CD8-positive, alpha-beta memory T cell (primary cell): ENCODE measurements at regions not wholly inside any gene's neighbourhood (a gene's known extent, or its start where the extent isn't known, plus 50 kb on each side); places are given as distances from the start of the nearest gene placed in this dataset.
"Not testable (repeated sequence)": the region's sequence is repeated elsewhere in the genome, so short reads cannot be mapped to it uniquely, and the experiment has no call there.

ENCODE experiments used
- CTCF ChIA-PET: fragments of 350-600 bp; sonication (Branson Sonifier 250); formaldehyde crosslinking; loops from one replicate; lab custom pipeline; 2021; ENCODE audit warnings: antibody characterized with exemption; lab: Charles Lee
- POLR2A ChIA-PET: fragments of 350-600 bp; sonication (Branson Sonifier 250); formaldehyde crosslinking; loops from one replicate; lab custom pipeline; 2021; ENCODE audit warnings: antibody characterized with exemption; lab: Charles Lee
- DNase-seq, 5 donors: peaks; one replicate each; pipeline versions ENCODE4 v3.0.0 to v3.0.0-alpha.2; 2020 to 2022; ENCODE audit warnings: mixed read lengths in 1 of 5
- H3K27ac ChIP-seq: one replicate; pipeline ENCODE4 v1.7.0; 2013; ENCODE audit warnings: low read depth, mild to moderate bottlenecking, low read length, moderate library complexity
- H3K27me3 ChIP-seq: 2 replicates; pipeline ENCODE4 v1.7.0; 2013; ENCODE audit warnings: low read length, mild to moderate bottlenecking; ENCODE audit not compliant: insufficient read depth, poor library complexity, severe bottlenecking
- H3K36me3 ChIP-seq: 2 replicates; pipeline ENCODE4 v1.7.0; 2013; ENCODE audit warnings: mild to moderate bottlenecking, low read length, moderate library complexity; ENCODE audit not compliant: insufficient read depth
- H3K4me1 ChIP-seq: 2 replicates; pipeline ENCODE4 v1.7.0; 2013; ENCODE audit warnings: mild to moderate bottlenecking, low read length, moderate library complexity; ENCODE audit not compliant: insufficient read depth
- H3K4me3 ChIP-seq: 2 replicates; pipeline ENCODE4 v1.7.0; 2013; ENCODE audit warnings: mild to moderate bottlenecking, low read length
- H3K9me3 ChIP-seq: 2 replicates; pipeline ENCODE4 v1.7.0; 2013; ENCODE audit warnings: mild to moderate bottlenecking, low read length
- H3K27ac Mint-ChIP-seq, 8 donors: one replicate each; pipeline ENCODE4 v1.8.0; 2020 to 2021; ENCODE audit warnings: mixed read lengths in 8 of 8, mild to moderate bottlenecking in 6 of 8, inconsistent platforms in 3 of 8, moderate library complexity in 3 of 8
- H3K27me3 Mint-ChIP-seq, 2 donors: one replicate each; pipeline ENCODE4 v1.8.0; 2020 to 2021; ENCODE audit warnings: mixed read lengths in 2 of 2, mild to moderate bottlenecking in 1 of 2, moderate library complexity in 1 of 2
- H3K36me3 Mint-ChIP-seq, 3 donors: one replicate each; pipeline ENCODE4 v1.8.0; 2020 to 2021; ENCODE audit warnings: mixed read lengths in 3 of 3, inconsistent platforms in 1 of 3, mild to moderate bottlenecking in 1 of 3
- H3K4me1 Mint-ChIP-seq, 3 donors: one replicate each; pipeline ENCODE4 v1.8.0; 2020 to 2021; ENCODE audit warnings: mixed read lengths in 3 of 3, inconsistent platforms in 1 of 3, mild to moderate bottlenecking in 1 of 3
- H3K4me3 Mint-ChIP-seq, 7 donors: one replicate each; pipeline ENCODE4 v1.8.0; 2020 to 2021; ENCODE audit warnings: mixed read lengths in 7 of 7, mild to moderate bottlenecking in 6 of 7, moderate library complexity in 4 of 7, inconsistent platforms in 2 of 7
- H3K9me3 Mint-ChIP-seq, 5 donors: one replicate each; pipeline ENCODE4 v1.8.0; 2020 to 2022; ENCODE audit warnings: mixed read lengths in 5 of 5, mild to moderate bottlenecking in 3 of 5, moderate library complexity in 2 of 5, inconsistent platforms in 1 of 5

DNA sequence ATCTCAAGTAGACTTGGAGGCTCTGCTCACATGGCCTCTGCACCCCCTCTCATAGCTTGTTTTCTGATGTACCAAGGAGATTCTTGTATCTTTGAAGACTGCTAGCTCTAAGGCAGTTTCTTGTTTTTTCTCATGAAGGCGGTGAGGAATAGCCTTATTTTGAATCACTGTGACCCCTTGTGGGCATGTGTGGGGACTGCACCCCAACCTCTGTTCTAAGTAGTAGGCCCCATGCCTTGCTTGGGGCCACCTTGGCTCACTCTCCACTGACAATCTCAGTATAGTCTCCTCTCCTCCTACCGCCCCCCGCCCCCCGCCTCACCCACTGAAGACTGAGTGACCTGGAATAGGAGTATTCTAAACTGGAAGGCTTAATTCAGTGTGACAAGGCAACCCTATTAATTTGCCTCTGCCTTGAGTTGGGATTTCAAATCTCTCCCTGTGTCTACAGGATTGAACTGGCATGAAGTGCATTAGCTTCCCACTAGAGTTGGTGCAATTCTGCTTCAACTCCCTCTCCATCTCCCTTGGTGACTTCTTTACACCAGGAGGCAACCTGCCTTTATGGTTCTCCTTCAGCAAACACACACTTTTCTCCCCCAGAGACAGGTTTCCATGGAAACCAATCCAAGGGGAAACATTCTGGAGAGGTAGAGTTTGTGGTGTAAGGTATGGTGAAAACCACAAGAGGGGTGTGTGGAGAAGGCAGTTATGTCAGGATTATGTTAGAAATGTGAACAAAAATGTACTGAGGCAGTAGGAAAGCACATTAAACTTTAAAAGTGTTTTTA, 75.4 kb upstream of the ECI2 start:
- Mint-ChIP-seq H3K4me3 (no peak overlapping the region), H3K36me3 (peaks cover 0 to 12% (median 0%) of the 10 kb centered on the region in 3 donors), H3K27me3 (peaks cover 4 to 22% of the 10 kb centered on the region in 2 donors), H3K4me1 (peaks cover 5 to 18% (median 8%) of the 10 kb centered on the region in 3 donors), H3K27ac (no peak overlapping the region), H3K9me3 (peaks cover 4 to 15% (median 6%) of the 10 kb centered on the region in 5 donors)
- ChIA-PET POLR2A (interaction anchor here (0.5 kb wide), 1 partner anchor 454 kb away, joined by 7 read pairs; no protein-coding TSS in a partner anchor), CTCF (interaction anchor here (1.7 kb wide), 1 partner anchor 468 kb away, joined by 8 read pairs; no protein-coding TSS in a partner anchor)
- DNase-seq, result peak; percentile 9 to 53 (median 26)
- Histone ChIP-seq H3K36me3 (no peaks in the 10 kb centered on the region), H3K27ac (no peak overlapping the region), H3K9me3 (no peaks in the 10 kb centered on the region), H3K27me3 (no peaks in the 10 kb centered on the region), H3K4me3 (no peak overlapping the region), H3K4me1 (no peaks in the 10 kb centered on the region)

DNA sequence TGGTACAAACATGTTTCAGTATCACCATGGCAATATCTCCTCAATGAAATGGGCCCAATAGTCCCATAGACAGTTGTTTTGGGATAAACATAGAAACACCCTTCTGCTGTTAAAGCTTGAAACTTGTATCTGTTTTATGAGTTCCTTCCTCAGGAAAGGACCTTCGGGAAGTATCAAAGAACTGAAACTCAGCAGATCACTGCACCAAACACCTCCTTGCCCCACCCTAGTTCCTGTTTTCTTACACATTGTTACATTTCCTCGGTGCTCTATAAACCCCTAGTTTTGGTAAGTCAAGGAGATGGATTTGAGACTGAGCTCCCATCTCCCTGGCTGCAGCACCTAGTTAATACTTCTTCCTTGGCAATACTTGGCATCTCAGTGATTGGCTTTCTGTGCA, 73.8 kb upstream of the ECI2 start:
- no peak for DNase-seq
- Mint-ChIP-seq H3K9me3 (peaks cover 4 to 17% (median 14%) of the 10 kb centered on the region in 5 donors), H3K4me1 (peaks cover 5 to 18% (median 8%) of the 10 kb centered on the region in 3 donors), H3K27me3 (peaks cover 17 to 39% of the 10 kb centered on the region in 2 donors), H3K4me3 (peak overlapping the region in 1 of 7 donors; percentile 29), H3K27ac (peak overlapping the region in 1 of 8 donors; percentile 25), H3K36me3 (peaks cover 0 to 22% (median 0%) of the 10 kb centered on the region in 3 donors)
- Histone ChIP-seq H3K4me3 (no peak overlapping the region), H3K4me1 (no peaks in the 10 kb centered on the region), H3K27ac (no peak overlapping the region), H3K27me3 (no peaks in the 10 kb centered on the region), H3K36me3 (no peaks in the 10 kb centered on the region), H3K9me3 (no peaks in the 10 kb centered on the region)
- POLR2A ChIA-PET, result no interaction called here
- CTCF ChIA-PET, result interaction anchor here (1.7 kb wide), 1 partner anchor 466 kb away, joined by 8 read pairs; no protein-coding TSS in a partner anchor

DNA sequence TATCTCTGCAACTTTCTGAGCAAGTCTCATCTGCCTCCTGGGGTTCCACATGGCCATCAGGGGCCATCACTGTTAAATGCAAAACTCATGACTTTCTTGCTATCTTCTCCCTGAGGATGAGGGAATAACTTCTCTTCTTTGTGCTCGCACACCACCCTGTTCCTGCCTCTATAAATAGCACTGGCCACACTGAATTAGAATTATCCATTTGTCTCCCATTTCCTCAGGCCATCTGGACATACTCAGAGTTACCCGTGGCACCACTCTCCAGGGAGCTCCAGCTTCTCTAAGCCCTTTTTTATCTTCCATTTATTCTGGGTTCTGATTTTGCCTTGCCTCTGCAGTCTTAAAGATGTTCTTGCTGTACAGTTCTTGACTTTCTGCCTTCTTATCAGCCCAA, 72.8 kb upstream of the ECI2 start:
- Mint-ChIP-seq H3K27ac (peak overlapping the region in 1 of 8 donors; percentile 75), H3K4me3 (no peak overlapping the region), H3K36me3 (peaks cover 0 to 22% (median 0%) of the 10 kb centered on the region in 3 donors), H3K9me3 (peaks cover 4 to 13% (median 11%) of the 10 kb centered on the region in 5 donors), H3K27me3 (peaks cover 17 to 39% of the 10 kb centered on the region in 2 donors), H3K4me1 (peaks cover 5 to 18% (median 8%) of the 10 kb centered on the region in 3 donors)
- DNase-seq, result no peak
- Histone ChIP-seq H3K27me3 (no peaks in the 10 kb centered on the region), H3K4me3 (no peak overlapping the region), H3K4me1 (no peaks in the 10 kb centered on the region), H3K9me3 (no peaks in the 10 kb centered on the region), H3K27ac (no peak overlapping the region), H3K36me3 (no peaks in the 10 kb centered on the region)
- ChIA-PET CTCF (no interaction called here), POLR2A (no interaction called here)

DNA sequence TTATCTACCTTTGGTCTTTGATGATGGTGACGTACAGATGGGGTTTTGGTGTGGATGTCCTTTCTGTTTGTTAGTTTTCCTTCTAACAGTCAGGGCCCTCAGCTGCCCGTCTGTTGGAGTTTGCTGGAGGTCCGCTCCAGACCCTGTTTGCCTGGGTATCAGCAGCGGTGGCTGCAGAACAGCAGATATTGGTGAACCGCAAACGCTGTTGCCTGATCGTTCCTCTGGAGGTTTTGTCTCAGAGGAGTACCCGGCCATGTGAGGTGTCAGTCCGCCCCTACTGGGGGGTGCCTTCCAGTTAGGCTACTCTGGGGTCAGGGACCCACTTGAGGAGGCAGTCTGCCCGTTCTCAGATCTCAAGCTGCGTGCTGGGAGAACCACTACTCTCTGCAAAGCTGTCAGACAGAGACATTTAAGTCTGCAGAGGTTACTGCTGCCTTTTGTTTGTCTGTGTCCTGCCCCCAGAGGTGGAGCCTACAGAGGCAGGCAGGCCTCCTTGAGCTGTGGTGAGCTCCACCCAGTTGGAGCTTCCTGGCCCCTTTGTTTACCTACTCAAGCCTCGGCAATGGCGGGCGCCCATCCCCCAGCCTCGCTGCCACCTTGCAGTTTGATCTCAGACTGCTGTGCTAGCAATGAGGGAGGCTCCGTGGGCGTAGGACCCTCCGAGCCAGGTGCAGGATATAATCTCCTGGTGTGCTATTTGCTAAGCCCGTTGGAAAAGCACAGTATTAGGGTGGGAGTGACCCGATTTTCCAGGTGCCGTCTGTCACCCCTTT, 68.5 kb upstream of the ECI2 start:
- H3K36me3 ChIP-seq, H3K27ac ChIP-seq, H3K4me3 ChIP-seq, H3K27me3 ChIP-seq, H3K4me1 Mint-ChIP-seq, DNase-seq, H3K4me1 ChIP-seq, POLR2A ChIA-PET, H3K4me3 Mint-ChIP-seq, H3K9me3 ChIP-seq: not testable (repeated sequence)
- H3K27ac Mint-ChIP-seq, result peak overlapping the region in 1 of 8 donors; percentile 7
- CTCF ChIA-PET, result interaction anchor here (1.7 kb wide), 1 partner anchor 48 kb away, joined by 3 read pairs; no protein-coding TSS in a partner anchor
- H3K9me3 Mint-ChIP-seq, result peaks cover 6 to 14% (median 8%) of the 10 kb centered on the region in 5 donors
- peaks cover 24 to 40% of the 10 kb centered on the region in 2 donors for H3K27me3 Mint-ChIP-seq
- peaks cover 0 to 19% (median 0%) of the 10 kb centered on the region in 3 donors for H3K36me3 Mint-ChIP-seq

DNA sequence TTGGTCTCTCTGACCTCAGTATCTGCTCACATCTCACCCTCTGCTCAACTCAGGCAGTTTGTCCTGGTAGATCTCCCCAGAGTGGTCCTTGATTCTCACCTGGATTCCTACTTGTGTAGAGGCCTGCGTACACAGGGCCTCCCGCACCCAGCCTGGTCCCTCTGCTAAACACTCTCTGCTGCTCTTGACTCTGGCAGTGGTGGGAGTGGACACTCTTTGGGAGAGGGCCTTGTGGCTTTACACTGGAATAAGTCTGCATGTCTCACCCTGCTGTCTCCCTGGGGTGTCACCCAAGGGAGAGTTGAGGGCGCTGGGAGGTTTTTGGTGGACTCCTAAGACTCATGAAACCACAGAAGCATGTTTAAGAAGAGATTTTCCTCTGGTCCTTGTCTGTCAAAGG, 57.3 kb upstream of the ECI2 start:
- Histone ChIP-seq H3K9me3 (no peaks in the 10 kb centered on the region), H3K27me3 (no peaks in the 10 kb centered on the region), H3K4me1 (no peaks in the 10 kb centered on the region), H3K27ac (no peak overlapping the region), H3K4me3 (no peak overlapping the region), H3K36me3 (no peaks in the 10 kb centered on the region)
- no peak overlapping the region for H3K27ac Mint-ChIP-seq
- H3K9me3 Mint-ChIP-seq, result no peaks in the 10 kb centered on the region
- no peak overlapping the region for H3K4me3 Mint-ChIP-seq
- ChIA-PET CTCF (no interaction called here), POLR2A (no interaction called here)
- H3K36me3 Mint-ChIP-seq, result no peaks in the 10 kb centered on the region
- peaks cover 7 to 8% of the 10 kb centered on the region in 2 donors for H3K27me3 Mint-ChIP-seq
- H3K4me1 Mint-ChIP-seq, result no peaks in the 10 kb centered on the region
- DNase-seq, result no peak

DNA sequence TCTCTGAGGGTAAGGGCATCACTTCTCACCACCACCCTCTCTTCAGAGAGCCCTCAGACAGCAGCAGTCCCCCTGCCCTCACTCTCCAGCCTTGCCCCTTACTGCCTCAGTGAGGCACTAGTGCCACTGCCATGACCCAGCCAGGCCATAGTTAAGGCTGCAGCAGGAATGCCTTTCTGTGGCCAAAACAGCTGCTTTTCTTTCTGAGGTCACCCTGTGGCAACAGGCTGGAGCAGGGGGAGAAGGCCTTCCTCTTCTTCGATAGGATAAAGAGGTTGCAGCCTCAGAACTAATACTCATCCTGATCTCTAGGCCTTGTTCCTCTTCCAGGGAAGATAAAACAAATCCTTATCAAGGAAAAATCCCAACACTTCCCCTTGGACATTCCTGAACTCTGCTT, 56.8 kb upstream of the ECI2 start:
- Mint-ChIP-seq H3K9me3 (no peaks in the 10 kb centered on the region), H3K27me3 (peaks cover 8 to 11% of the 10 kb centered on the region in 2 donors), H3K36me3 (no peaks in the 10 kb centered on the region), H3K4me3 (no peak overlapping the region), H3K27ac (peak overlapping the region in 1 of 8 donors; percentile 80), H3K4me1 (no peaks in the 10 kb centered on the region)
- no peaks in the 10 kb centered on the region for H3K27me3 ChIP-seq
- POLR2A ChIA-PET, result no interaction called here
- CTCF ChIA-PET, result no interaction called here
- no peaks in the 10 kb centered on the region for H3K36me3 ChIP-seq
- H3K27ac ChIP-seq, result no peak overlapping the region
- H3K4me1 ChIP-seq, result no peaks in the 10 kb centered on the region
- no peaks in the 10 kb centered on the region for H3K9me3 ChIP-seq
- DNase-seq, result no peak
- H3K4me3 ChIP-seq, result no peak overlapping the region

DNA sequence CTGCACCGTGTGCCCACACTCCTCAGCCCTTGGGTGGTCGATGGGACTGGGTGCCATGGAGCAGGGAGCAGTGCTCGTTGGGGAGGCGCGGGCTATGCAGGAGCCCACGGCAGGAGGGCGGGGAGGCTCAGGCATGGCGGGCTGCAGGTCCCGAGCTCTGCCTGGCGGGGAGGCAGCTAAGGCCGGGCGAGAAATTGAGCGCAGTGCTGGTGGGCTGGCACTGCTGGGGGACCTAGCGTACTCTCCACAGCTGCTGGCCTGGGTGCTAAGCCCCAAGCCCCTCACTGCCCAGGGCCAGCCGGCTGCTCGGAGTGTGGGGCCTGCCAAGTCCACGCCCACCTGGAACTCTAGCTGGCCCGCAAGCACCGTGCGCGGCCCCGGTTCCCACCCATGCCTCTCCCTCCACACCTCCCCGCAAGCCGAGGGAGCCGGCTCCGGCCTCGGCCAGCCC, 55.9 kb upstream of the ECI2 start:
- H3K27ac ChIP-seq, result no peak overlapping the region
- CTCF ChIA-PET, result no interaction called here
- H3K4me3 ChIP-seq, result no peak overlapping the region
- no peaks in the 10 kb centered on the region for H3K36me3 ChIP-seq
- no peaks in the 10 kb centered on the region for H3K4me1 ChIP-seq
- no peaks in the 10 kb centered on the region for H3K27me3 ChIP-seq
- H3K27ac Mint-ChIP-seq, result no peak overlapping the region
- no peak overlapping the region for H3K4me3 Mint-ChIP-seq
- no peak for DNase-seq
- no peaks in the 10 kb centered on the region for H3K9me3 Mint-ChIP-seq
- H3K9me3 ChIP-seq, result no peaks in the 10 kb centered on the region
- no peaks in the 10 kb centered on the region for H3K36me3 Mint-ChIP-seq
- POLR2A ChIA-PET, result no interaction called here
- H3K27me3 Mint-ChIP-seq, result peaks cover 8 to 17% of the 10 kb centered on the region in 2 donors
- no peaks in the 10 kb centered on the region for H3K4me1 Mint-ChIP-seq

DNA sequence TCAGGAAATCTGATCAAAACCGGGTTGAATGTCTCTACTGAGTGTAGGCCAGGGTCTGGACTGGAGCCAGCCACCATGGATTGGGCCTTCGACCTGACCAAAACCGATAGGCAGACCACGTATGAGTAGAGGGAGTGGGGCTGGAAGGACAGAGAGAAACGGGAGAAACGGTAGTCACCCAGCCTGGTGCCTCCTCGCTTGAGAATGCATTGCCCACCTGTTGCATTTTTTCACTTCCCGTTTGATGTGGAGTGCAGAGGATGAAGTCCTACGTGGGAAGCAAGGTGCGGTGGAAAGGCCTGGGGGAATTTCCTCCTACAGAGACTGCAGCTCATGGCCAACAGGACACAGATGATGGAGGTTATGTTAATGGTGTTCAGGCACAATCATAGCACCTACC, 53.9 kb upstream of the ECI2 start:
- Mint-ChIP-seq H3K27me3 (peaks cover 16 to 18% of the 10 kb centered on the region in 2 donors), H3K27ac (no peak overlapping the region), H3K4me1 (no peaks in the 10 kb centered on the region), H3K9me3 (no peaks in the 10 kb centered on the region), H3K4me3 (no peak overlapping the region), H3K36me3 (no peaks in the 10 kb centered on the region)
- Histone ChIP-seq H3K27me3 (no peaks in the 10 kb centered on the region), H3K4me3 (no peak overlapping the region), H3K4me1 (no peaks in the 10 kb centered on the region), H3K9me3 (no peaks in the 10 kb centered on the region), H3K36me3 (no peaks in the 10 kb centered on the region), H3K27ac (no peak overlapping the region)
- CTCF ChIA-PET, result no interaction called here
- POLR2A ChIA-PET, result no interaction called here
- no peak for DNase-seq
